ENCODE measurements at regions not wholly inside any gene's neighbourhood (a gene's known extent, or its start where the extent isn't known, plus 50 kb on each side); places are given as distances from the start of the nearest gene placed in this dataset.

DNA sequence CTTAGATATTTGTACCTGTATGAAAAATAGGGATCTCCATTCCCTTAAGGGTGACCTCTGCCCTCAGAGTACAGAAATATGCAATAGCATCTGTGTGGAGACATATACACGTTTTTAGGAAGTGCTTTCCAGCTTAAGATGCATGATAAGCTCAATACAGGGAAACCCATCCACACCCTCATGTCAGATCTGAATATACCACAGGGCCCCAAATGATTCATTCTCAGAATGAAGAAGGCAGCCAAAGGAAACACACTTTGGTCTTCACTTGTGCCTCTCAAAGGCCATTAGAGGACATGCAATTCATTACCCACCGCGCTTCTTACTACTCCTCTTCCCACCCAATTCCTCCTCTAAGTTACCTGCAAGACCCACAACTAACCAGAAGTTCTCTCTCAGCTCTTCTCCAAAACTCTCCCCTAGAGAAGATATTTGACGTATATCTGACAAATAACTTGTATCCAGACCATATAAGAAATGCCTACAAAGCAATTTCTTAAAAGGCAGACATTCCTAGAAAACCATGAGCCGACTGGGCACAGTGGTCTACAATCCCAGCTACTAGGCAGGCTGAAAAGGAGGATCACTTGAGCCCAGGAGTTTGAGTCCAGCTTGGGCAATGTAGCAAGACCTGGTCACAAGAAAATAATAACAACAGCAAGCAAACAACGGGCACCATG lies 103.0 kb downstream of the OAT start:
- TF ChIP-seq ZNF274 (IDR thresholded peaks at IDR 0.05; ENCODE audit: low read depth, low read length) = no peak
- TF ChIP-seq YY1 (IDR thresholded peaks at IDR 0.05; ENCODE audit: insufficient read depth, insufficient read length) = no peak

Data from NT2/D1 (cell line).